ENCODE measurements at regions not wholly inside any gene's neighbourhood (a gene's known extent, or its start where the extent isn't known, plus 50 kb on each side); places are given as distances from the start of the nearest gene placed in this dataset.
A peak's percentile ranks its signal among the peaks of the same experiment; 100 is the strongest.

DNA sequence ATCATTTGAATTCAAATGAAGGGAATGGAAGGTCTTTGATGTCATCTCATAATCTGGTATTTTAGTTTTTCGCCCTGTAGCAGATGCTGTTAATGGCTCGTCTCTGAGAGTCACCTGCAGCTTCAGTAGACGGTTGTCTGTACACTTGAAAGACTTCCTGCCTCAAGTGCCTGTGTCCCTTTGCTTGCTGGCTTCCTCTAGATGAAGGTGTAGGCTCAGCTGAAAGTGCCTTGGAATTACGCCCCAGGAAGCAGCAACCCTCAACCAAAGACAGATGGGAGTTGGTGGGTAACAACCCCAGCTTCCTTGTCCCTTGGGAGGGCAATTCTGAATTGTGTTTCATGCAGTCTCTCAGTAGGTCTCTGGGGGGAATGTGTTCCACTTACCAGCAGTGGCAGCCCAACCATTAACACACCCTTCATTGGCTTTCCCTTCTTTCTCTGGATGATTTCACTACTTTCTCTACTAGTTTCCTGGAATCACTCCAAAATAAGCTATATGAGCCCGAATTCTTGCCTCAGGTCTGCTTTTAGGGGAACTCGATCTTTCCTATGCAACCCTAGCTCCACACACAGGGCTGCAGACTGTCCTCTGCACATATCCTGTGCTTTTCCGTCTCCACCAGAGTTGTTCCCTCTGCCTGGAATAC is 395.6 kb downstream of the DMAC1 start:
- no peaks in the 10 kb centered on the region for H3K9me3 ChIP-seq (ENCODE audit: control insufficient read depth in 2 of 3, insufficient read depth in 1 of 3, low read length in 3 of 3)
- intact Hi-C loops (cut with DNase I) = no loop called here
- no peaks in the 10 kb centered on the region for H3K27me3 ChIP-seq (ENCODE audit: control insufficient read depth, insufficient read depth, low read length)
- H3K9ac ChIP-seq (ENCODE audit: low read length in 3 of 3) = no peak overlapping the region
- TF ChIP-seq, protein P1, sequence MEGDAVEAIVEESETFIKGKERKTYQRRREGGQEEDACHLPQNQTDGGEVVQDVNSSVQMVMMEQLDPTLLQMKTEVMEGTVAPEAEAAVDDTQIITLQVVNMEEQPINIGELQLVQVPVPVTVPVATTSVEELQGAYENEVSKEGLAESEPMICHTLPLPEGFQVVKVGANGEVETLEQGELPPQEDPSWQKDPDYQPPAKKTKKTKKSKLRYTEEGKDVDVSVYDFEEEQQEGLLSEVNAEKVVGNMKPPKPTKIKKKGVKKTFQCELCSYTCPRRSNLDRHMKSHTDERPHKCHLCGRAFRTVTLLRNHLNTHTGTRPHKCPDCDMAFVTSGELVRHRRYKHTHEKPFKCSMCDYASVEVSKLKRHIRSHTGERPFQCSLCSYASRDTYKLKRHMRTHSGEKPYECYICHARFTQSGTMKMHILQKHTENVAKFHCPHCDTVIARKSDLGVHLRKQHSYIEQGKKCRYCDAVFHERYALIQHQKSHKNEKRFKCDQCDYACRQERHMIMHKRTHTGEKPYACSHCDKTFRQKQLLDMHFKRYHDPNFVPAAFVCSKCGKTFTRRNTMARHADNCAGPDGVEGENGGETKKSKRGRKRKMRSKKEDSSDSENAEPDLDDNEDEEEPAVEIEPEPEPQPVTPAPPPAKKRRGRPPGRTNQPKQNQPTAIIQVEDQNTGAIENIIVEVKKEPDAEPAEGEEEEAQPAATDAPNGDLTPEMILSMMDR (IDR thresholded peaks at IDR 0.05; ENCODE audit: borderline replicate concordance, extremely low read depth, insufficient read depth) = no peak
- no peaks in the 10 kb centered on the region for H3K36me3 ChIP-seq (ENCODE audit: control insufficient read depth in 2 of 3, insufficient read depth in 3 of 3, low read length in 3 of 3)
- H3K4me1 ChIP-seq (ENCODE audit: control insufficient read depth in 2 of 3, insufficient read depth in 2 of 3, low read depth in 1 of 3, low read length in 3 of 3) = no peaks in the 10 kb centered on the region
- no peak overlapping the region for H3K27ac ChIP-seq (ENCODE audit: low read depth in 2 of 2, low read length in 2 of 2)
- DNase-seq = peak in 1 of 5 donors; percentile 19
- no peak overlapping the region for H3K4me3 ChIP-seq (ENCODE audit: low read length in 3 of 3)
- FAIRE-seq = no peak

DNA sequence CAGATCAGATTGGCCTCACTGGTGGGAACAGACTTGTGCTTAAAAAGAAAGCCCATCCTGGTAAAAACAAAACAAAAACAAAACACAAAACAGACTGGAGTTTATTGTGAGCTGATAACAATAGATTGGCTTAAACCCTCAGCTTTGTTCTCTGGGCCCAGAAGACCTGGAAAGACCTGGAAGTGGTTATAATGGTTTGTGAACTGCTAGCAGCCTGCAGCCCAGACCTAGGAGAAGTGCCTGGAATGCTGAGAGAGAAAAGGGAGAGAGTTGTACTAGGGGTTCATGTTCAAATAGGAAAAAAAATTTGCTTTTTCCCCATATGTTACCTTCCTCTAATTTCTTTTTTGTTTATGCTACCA is 396.6 kb downstream of the DMAC1 start:
- intact Hi-C loops (cut with DNase I) = no loop called here
- FAIRE-seq = no peak

DNA sequence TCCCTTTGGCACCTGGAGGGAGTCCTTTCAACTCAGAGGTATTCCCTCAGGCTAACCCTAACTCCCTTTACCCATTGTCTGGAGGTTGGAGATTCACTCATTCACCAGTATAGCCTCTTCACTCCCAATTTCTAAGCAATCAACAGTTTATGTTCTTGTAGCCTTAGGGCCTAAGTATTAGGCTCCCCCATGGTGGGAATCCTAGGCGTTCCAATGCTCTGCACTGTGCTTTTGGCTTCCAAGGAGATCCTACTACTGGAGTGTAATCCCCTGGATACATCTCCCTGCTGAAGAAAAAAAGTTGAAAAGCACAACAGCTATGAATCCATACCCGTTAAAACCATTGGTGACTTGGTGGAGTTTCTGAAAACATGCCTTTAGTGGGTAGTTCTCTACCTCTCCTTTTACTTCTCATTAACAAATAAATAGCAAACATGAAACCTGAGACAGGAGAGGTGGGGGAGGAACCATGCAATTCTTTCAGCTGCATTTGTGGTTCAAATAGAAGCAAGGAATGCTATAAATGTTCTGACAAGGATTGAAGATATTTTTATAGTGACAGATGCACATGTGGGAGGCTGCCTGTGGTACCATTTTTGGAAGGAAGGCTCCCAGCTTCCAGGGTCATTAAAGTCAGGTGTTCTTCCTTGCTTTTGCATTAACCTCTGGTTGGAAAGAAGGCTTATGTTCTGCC is 397.1 kb downstream of the DMAC1 start:
- Histone ChIP-seq H3K4me1 (ENCODE audit: control insufficient read depth in 2 of 3, insufficient read depth in 2 of 3, low read depth in 1 of 3, low read length in 3 of 3) (no peaks in the 10 kb centered on the region), H3K9me3 (ENCODE audit: control insufficient read depth in 2 of 3, insufficient read depth in 1 of 3, low read length in 3 of 3) (no peaks in the 10 kb centered on the region), H3K4me3 (ENCODE audit: low read length in 3 of 3) (no peak overlapping the region), H3K27me3 (ENCODE audit: control insufficient read depth, insufficient read depth, low read length) (no peaks in the 10 kb centered on the region), H3K36me3 (ENCODE audit: control insufficient read depth in 2 of 3, insufficient read depth in 3 of 3, low read length in 3 of 3) (no peaks in the 10 kb centered on the region), H3K9ac (ENCODE audit: low read length in 3 of 3) (no peak overlapping the region), H3K27ac (ENCODE audit: low read depth in 2 of 2, low read length in 2 of 2) (no peak overlapping the region)
- intact Hi-C loops (cut with DNase I) = no loop called here
- FAIRE-seq = no peak
- DNase-seq = peak in 3 of 5 donors; percentile 55 to 80 (median 74)
- TF ChIP-seq, protein P1 (IDR thresholded peaks at IDR 0.05; ENCODE audit: borderline replicate concordance, extremely low read depth, insufficient read depth) = no peak

More for the DNA sequence above, 396.6 kb downstream of the DMAC1 start:
- no peaks in the 10 kb centered on the region for H3K4me1 ChIP-seq (ENCODE audit: control insufficient read depth in 2 of 3, insufficient read depth in 2 of 3, low read depth in 1 of 3, low read length in 3 of 3)
- no peak overlapping the region for H3K9ac ChIP-seq (ENCODE audit: low read length in 3 of 3)
- H3K4me3 ChIP-seq (ENCODE audit: low read length in 3 of 3) = no peak overlapping the region
- H3K9me3 ChIP-seq (ENCODE audit: control insufficient read depth in 2 of 3, insufficient read depth in 1 of 3, low read length in 3 of 3) = no peaks in the 10 kb centered on the region
- H3K36me3 ChIP-seq (ENCODE audit: control insufficient read depth in 2 of 3, insufficient read depth in 3 of 3, low read length in 3 of 3) = no peaks in the 10 kb centered on the region
- no peaks in the 10 kb centered on the region for H3K27me3 ChIP-seq (ENCODE audit: control insufficient read depth, insufficient read depth, low read length)
- H3K27ac ChIP-seq (ENCODE audit: low read depth in 2 of 2, low read length in 2 of 2) = no peak overlapping the region
- DNase-seq = no peak
- TF ChIP-seq, protein P1 (IDR thresholded peaks at IDR 0.05; ENCODE audit: borderline replicate concordance, extremely low read depth, insufficient read depth) = no peak
